Spleen (tissue), 7 donors: ENCODE measurements at regions not wholly inside any gene's neighbourhood (a gene's known extent, or its start where the extent isn't known, plus 50 kb on each side); places are given as distances from the start of the nearest gene placed in this dataset.

Experiments used
- POLR2A ChIP-seq, 3 donors: fragments of 450-650 bp; IDR thresholded peaks; one replicate each; pipeline ENCODE4 v1.5.1; 2017; ENCODE audit warnings: antibody characterized with exemption in 3 of 3, mild to moderate bottlenecking in 1 of 3
- POLR2AphosphoS5 ChIP-seq, 3 donors: sonication (generic); formaldehyde crosslinking; IDR thresholded peaks; one replicate each; pipeline ENCODE4 v1.5.1; 2017; ENCODE audit warnings: antibody characterized with exemption in 3 of 3
- TF ChIP-seq, protein P1 (sequence below), 11 experiments: fragments of 200-600 bp in 7 of 11; fragments of 450-650 bp in 4 of 11; sonication (generic) in 4 of 11; IDR thresholded peaks in 8 of 11; conservative IDR thresholded peaks in 3 of 11; 1 replicate in 7 of 11; 2 replicates in 4 of 11; pipeline versions ENCODE4 v1.4.0 to v1.8.0; 2016 to 2021; ENCODE audit warnings: antibody characterized with exemption in 11 of 11, inconsistent platforms in 4 of 11, mild to moderate bottlenecking in 1 of 11
- donor health status: DM: no; HTN: no; CAD: no; lungs with moderate emphysema.
- donor health status: DM: no; HTN: no; CAD: no.
- donor health status: DM: no; HTN: no; CAD: no.

DNA sequence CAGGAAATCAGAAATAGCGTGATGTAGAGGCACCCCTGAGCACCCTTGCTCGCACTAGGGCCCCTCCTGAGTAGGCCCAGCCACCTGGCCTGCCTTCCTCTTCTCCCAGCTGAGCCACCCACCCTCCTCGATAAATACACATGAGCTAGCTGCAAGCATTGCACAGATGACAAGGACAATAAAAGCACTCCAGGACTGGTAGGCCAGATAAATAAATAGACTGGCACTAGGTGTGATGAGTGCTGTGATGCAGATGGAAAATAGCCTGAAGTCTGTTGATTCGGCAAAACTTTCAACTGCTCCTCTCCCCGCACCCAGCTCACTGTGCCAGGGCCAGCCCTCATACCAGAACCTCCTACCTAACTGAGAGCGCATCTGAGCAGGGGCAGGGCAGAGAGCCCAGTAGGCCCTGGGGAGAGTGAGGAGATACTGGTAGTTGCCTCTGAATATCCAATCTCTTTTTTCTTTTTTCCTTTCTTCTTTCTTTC lies 54.5 kb upstream of the GPI start:
- TF ChIP-seq, protein P1, sequence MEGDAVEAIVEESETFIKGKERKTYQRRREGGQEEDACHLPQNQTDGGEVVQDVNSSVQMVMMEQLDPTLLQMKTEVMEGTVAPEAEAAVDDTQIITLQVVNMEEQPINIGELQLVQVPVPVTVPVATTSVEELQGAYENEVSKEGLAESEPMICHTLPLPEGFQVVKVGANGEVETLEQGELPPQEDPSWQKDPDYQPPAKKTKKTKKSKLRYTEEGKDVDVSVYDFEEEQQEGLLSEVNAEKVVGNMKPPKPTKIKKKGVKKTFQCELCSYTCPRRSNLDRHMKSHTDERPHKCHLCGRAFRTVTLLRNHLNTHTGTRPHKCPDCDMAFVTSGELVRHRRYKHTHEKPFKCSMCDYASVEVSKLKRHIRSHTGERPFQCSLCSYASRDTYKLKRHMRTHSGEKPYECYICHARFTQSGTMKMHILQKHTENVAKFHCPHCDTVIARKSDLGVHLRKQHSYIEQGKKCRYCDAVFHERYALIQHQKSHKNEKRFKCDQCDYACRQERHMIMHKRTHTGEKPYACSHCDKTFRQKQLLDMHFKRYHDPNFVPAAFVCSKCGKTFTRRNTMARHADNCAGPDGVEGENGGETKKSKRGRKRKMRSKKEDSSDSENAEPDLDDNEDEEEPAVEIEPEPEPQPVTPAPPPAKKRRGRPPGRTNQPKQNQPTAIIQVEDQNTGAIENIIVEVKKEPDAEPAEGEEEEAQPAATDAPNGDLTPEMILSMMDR (IDR thresholded peaks at IDR 0.05 in 8 of 11, conservative IDR thresholded peaks at IDR 0.05 in 3 of 11) = no peak
- TF ChIP-seq POLR2AphosphoS5 (IDR thresholded peaks at IDR 0.05) (no peak), POLR2A (IDR thresholded peaks at IDR 0.05) (no peak)
